ENCODE measurements at regions not wholly inside any gene's neighbourhood (a gene's known extent, or its start where the extent isn't known, plus 50 kb on each side); places are given as distances from the start of the nearest gene placed in this dataset.
"Not testable (repeated sequence)": the region's sequence is repeated elsewhere in the genome, so short reads cannot be mapped to it uniquely, and the experiment has no call there.

- DNase-seq (ENCODE audit: extremely low read depth, low read depth, low spot score), result no peak
Measured at GRCh38 chr2:212914392-212914791, 237.0 kb downstream of the IKZF2 start.

GRCh38 chr2:212913640-212914306, 237.6 kb downstream of the IKZF2 start:
- DNase-seq (ENCODE audit: extremely low read depth, low read depth, low spot score), result no peak

GRCh38 chr2:212912445-212913103, 238.8 kb downstream of the IKZF2 start:
- no peak for DNase-seq (ENCODE audit: extremely low read depth, low read depth, low spot score)

GRCh38 chr2:212911011-212911410, 240.4 kb downstream of the IKZF2 start:
- no peak for DNase-seq (ENCODE audit: extremely low read depth, low read depth, low spot score)

- no peak for DNase-seq (ENCODE audit: extremely low read depth, low read depth, low spot score)
Measured at GRCh38 chr2:212908682-212909435, 242.6 kb downstream of the IKZF2 start.

- no peak for DNase-seq (ENCODE audit: extremely low read depth, low read depth, low spot score)
Measured at GRCh38 chr2:212908031-212908430, 243.4 kb downstream of the IKZF2 start.

GRCh38 chr2:212906620-212907019, 244.8 kb downstream of the IKZF2 start:
- no peak for DNase-seq (ENCODE audit: extremely low read depth, low read depth, low spot score)

- DNase-seq (ENCODE audit: extremely low read depth, low read depth, low spot score), result no peak
Measured at GRCh38 chr2:212905640-212906201, 245.7 kb downstream of the IKZF2 start.

- no peak for DNase-seq (ENCODE audit: extremely low read depth, low read depth, low spot score)
Measured at GRCh38 chr2:212904646-212905045, 246.8 kb downstream of the IKZF2 start.

- no peak for DNase-seq (ENCODE audit: extremely low read depth, low read depth, low spot score)
Measured at GRCh38 chr2:212903413-212903812, 248.0 kb downstream of the IKZF2 start.

GRCh38 chr2:212902421-212902820, 249.0 kb downstream of the IKZF2 start:
- DNase-seq (ENCODE audit: extremely low read depth, low read depth, low spot score), result no peak

GRCh38 chr2:212901604-212902275, 249.7 kb downstream of the IKZF2 start:
- no peak for DNase-seq (ENCODE audit: extremely low read depth, low read depth, low spot score)

GRCh38 chr2:212900715-212901114, 250.7 kb downstream of the IKZF2 start:
- DNase-seq (ENCODE audit: extremely low read depth, low read depth, low spot score), result no peak

- no peak for DNase-seq (ENCODE audit: extremely low read depth, low read depth, low spot score)
Measured at GRCh38 chr2:212898011-212898410, 253.4 kb downstream of the IKZF2 start.

- DNase-seq (ENCODE audit: extremely low read depth, low read depth, low spot score), result no peak
Measured at GRCh38 chr2:212897296-212897695, 254.1 kb downstream of the IKZF2 start.

GRCh38 chr2:212894026-212894425, 257.4 kb downstream of the IKZF2 start:
- DNase-seq (ENCODE audit: extremely low read depth, low read depth, low spot score), result no peak

- no peak for DNase-seq (ENCODE audit: extremely low read depth, low read depth, low spot score)
Measured at GRCh38 chr2:212893216-212893615, 258.2 kb downstream of the IKZF2 start.

- DNase-seq (ENCODE audit: extremely low read depth, low read depth, low spot score), result no peak
Measured at GRCh38 chr2:212892193-212892592, 259.2 kb downstream of the IKZF2 start.

GRCh38 chr2:212891580-212891979, 259.8 kb downstream of the IKZF2 start:
- DNase-seq (ENCODE audit: extremely low read depth, low read depth, low spot score), result no peak

- no peak for DNase-seq (ENCODE audit: extremely low read depth, low read depth, low spot score)
Measured at GRCh38 chr2:212882626-212883025, 268.8 kb downstream of the IKZF2 start.

GRCh38 chr2:212876556-212876955, 274.9 kb downstream of the IKZF2 start:
- not testable (repeated sequence) for DNase-seq (ENCODE audit: extremely low read depth, low read depth, low spot score)
